GM18502 (cell line): ENCODE measurements at regions not wholly inside any gene's neighbourhood (a gene's known extent, or its start where the extent isn't known, plus 50 kb on each side); places are given as distances from the start of the nearest gene placed in this dataset.

ENCODE experiments used
- ATAC-seq: cut with Tn5 transposase; IDR thresholded peaks from one replicate; pipeline ENCODE4 v1.9.1; 2021; ENCODE audit warnings: mild to moderate bottlenecking; ENCODE audit not compliant: unreplicated experiment, poor library complexity

GRCh38 chr10:121091961-121092719 is 241.0 kb downstream of the WDR11 start:
- ATAC-seq: no peak

GRCh38 chr10:121092720-121093095 is 241.5 kb downstream of the WDR11 start:
- no peak for ATAC-seq

GRCh38 chr10:121096617-121097431 is 245.7 kb downstream of the WDR11 start:
- no peak for ATAC-seq

GRCh38 chr10:121098211-121098610 is 247.0 kb downstream of the WDR11 start:
- ATAC-seq: no peak

- ATAC-seq: no peak
Measured at GRCh38 chr10:121098751-121099150, 247.6 kb downstream of the WDR11 start.

- ATAC-seq: no peak
Measured at GRCh38 chr10:121099181-121099580, 248.0 kb downstream of the WDR11 start.

GRCh38 chr10:121099592-121099991 is 248.4 kb downstream of the WDR11 start:
- ATAC-seq: no peak

GRCh38 chr10:121101561-121101960 is 250.4 kb downstream of the WDR11 start:
- ATAC-seq: no peak

GRCh38 chr10:121102706-121103105 is 251.5 kb downstream of the WDR11 start:
- ATAC-seq: no peak

GRCh38 chr10:121104476-121105111 is 253.4 kb downstream of the WDR11 start:
- no peak for ATAC-seq

GRCh38 chr10:121106611-121107010 is 255.4 kb downstream of the WDR11 start:
- no peak for ATAC-seq

- no peak for ATAC-seq
Measured at GRCh38 chr10:121108051-121108450, 256.9 kb downstream of the WDR11 start.

- no peak for ATAC-seq
Measured at GRCh38 chr10:121110369-121110768, 259.2 kb downstream of the WDR11 start.

GRCh38 chr10:121112136-121112535 is 261.0 kb downstream of the WDR11 start:
- no peak for ATAC-seq

GRCh38 chr10:121112579-121113384 is 261.6 kb downstream of the WDR11 start:
- ATAC-seq: no peak

GRCh38 chr10:121113385-121113696 is 262.2 kb downstream of the WDR11 start:
- no peak for ATAC-seq

- no peak for ATAC-seq
Measured at GRCh38 chr10:121113911-121114310, 262.7 kb downstream of the WDR11 start.

- no peak for ATAC-seq
Measured at GRCh38 chr10:121115154-121115553, 264.0 kb downstream of the WDR11 start.

- ATAC-seq: no peak
Measured at GRCh38 chr10:121121462-121121861, 270.3 kb downstream of the WDR11 start.

GRCh38 chr10:121127151-121127906 is 276.2 kb downstream of the WDR11 start:
- no peak for ATAC-seq
